NCI-H128 (cell line): ENCODE measurements at regions not wholly inside any gene's neighbourhood (a gene's known extent, or its start where the extent isn't known, plus 50 kb on each side); places are given as distances from the start of the nearest gene placed in this dataset.
"Not testable (repeated sequence)": the region's sequence is repeated elsewhere in the genome, so short reads cannot be mapped to it uniquely, and the experiment has no call there.

Source experiments
- DNase-seq: peaks from one replicate; lab custom pipeline; 2025; ENCODE audit not compliant: unreplicated experiment; lab: John Stamatoyannopoulos, UW

GRCh38 chr12:11978726-11979384 lies 91.9 kb upstream of the BCL2L14 start:
- DNase-seq = no peak

GRCh38 chr12:11980115-11980514 lies 90.6 kb upstream of the BCL2L14 start:
- DNase-seq = no peak

- DNase-seq = no peak
Observed at GRCh38 chr12:11981121-11981733, 89.5 kb upstream of the BCL2L14 start.

GRCh38 chr12:11984417-11984816 lies 86.3 kb upstream of the BCL2L14 start:
- no peak for DNase-seq

- DNase-seq = no peak
Observed at GRCh38 chr12:11986165-11986564, 84.6 kb upstream of the BCL2L14 start.

GRCh38 chr12:11987901-11988300 lies 82.8 kb upstream of the BCL2L14 start:
- no peak for DNase-seq

GRCh38 chr12:11991604-11992003 lies 79.1 kb upstream of the BCL2L14 start:
- no peak for DNase-seq

GRCh38 chr12:11992515-11992914 lies 78.2 kb upstream of the BCL2L14 start:
- DNase-seq = no peak

- not testable (repeated sequence) for DNase-seq
Observed at GRCh38 chr12:11998307-11998943, 72.3 kb upstream of the BCL2L14 start.

- no peak for DNase-seq
Observed at GRCh38 chr12:11998944-11999315, 71.8 kb upstream of the BCL2L14 start.

GRCh38 chr12:12003609-12004008 lies 67.1 kb upstream of the BCL2L14 start:
- DNase-seq = no peak

- DNase-seq = no peak
Observed at GRCh38 chr12:12004524-12004923, 66.2 kb upstream of the BCL2L14 start.

- no peak for DNase-seq
Observed at GRCh38 chr12:12007001-12007712, 63.6 kb upstream of the BCL2L14 start.

GRCh38 chr12:12007713-12008231 lies 63.0 kb upstream of the BCL2L14 start:
- no peak for DNase-seq

GRCh38 chr12:12008232-12008850 lies 62.4 kb upstream of the BCL2L14 start:
- DNase-seq = no peak

GRCh38 chr12:12008931-12009611 lies 61.7 kb upstream of the BCL2L14 start:
- peak; percentile 85 for DNase-seq

GRCh38 chr12:12009749-12010276 lies 60.9 kb upstream of the BCL2L14 start:
- DNase-seq = not testable (repeated sequence)

- DNase-seq = no peak
Observed at GRCh38 chr12:12010277-12011039, 60.3 kb upstream of the BCL2L14 start.

GRCh38 chr12:12011880-12012260 lies 58.9 kb upstream of the BCL2L14 start:
- no peak for DNase-seq
